SK-N-MC (cell line): ENCODE measurements at regions not wholly inside any gene's neighbourhood (a gene's known extent, or its start where the extent isn't known, plus 50 kb on each side); places are given as distances from the start of the nearest gene placed in this dataset.

ENCODE experiments used
- FOXP2 ChIP-seq: optimal IDR thresholded peaks from 2 replicates; pipeline ENCODE3; 2011; ENCODE audit warnings: mild to moderate bottlenecking, moderate library complexity; ENCODE audit not compliant: insufficient read depth; ENCODE audit errors: extremely low read length, control extremely low read depth
- POLR2AphosphoS5 ChIP-seq: IDR thresholded peaks from 2 replicates; pipeline ENCODE4 v1.6.1; 2012; ENCODE audit warnings: mild to moderate bottlenecking, low read depth, low read length, borderline replicate concordance

DNA sequence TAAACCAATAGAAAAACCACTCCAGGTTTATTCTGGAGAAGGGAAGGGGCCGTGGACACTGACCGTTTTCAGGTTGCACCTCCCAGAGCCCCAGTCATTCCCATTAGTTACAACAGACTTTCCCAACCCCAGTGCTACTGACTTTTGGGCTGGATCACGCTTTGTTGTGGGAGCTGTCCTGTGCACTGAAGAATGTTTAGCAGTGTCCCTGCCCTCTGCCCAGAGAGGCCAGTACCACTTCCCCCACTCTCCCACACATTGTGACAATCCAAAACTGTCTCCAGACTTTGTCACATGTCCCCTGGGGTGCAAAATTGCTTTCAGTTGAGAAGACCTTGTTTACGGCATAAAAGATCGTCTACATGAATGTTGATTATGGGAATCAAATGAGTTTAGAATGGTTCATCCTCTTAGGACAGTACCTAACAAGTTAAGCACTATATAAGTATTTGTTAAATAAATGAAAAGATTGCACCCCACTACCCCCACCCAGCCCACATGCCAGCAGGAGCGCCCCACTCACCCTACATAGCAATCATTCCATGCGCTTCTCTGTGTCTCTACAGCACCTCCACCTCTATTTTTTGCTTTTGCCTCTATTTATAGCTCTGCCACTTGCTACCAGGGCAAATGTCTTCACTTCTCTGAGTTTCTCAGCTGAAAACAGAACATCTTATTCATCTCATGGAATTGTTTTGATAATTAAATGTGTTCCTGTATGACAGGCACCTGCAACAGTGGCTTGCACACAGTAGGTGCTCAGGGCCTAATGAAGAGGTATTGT lies 104.9 kb downstream of the AXIN2 start:
- TF ChIP-seq POLR2AphosphoS5 (no peak), FOXP2 (no peak)
